D721Med (cell line): ENCODE measurements at regions not wholly inside any gene's neighbourhood (a gene's known extent, or its start where the extent isn't known, plus 50 kb on each side); places are given as distances from the start of the nearest gene placed in this dataset.
"Not testable (repeated sequence)": the region's sequence is repeated elsewhere in the genome, so short reads cannot be mapped to it uniquely, and the experiment has no call there.

Source experiments
- DNase-seq: peaks from one replicate; pipeline ENCODE4 v3.0.0; 2011; ENCODE audit warnings: low spot score; ENCODE audit not compliant: insufficient read length
- FAIRE-seq: peaks from 2 replicates; lab custom pipeline; 2011; peaks lifted over from hg19 to GRCh38; lab: Jason Lieb, UNC
- CTCF ChIP-seq: IDR thresholded peaks from 2 replicates; pipeline ENCODE4 v1.5.1; 2012; ENCODE audit warnings: mild to moderate bottlenecking, control low read depth; ENCODE audit not compliant: insufficient read depth; ENCODE audit errors: missing control alignments

- FAIRE-seq (no peak), DNase-seq (no peak)
- no peak for TF ChIP-seq CTCF
These were observed 865.4 kb upstream of the ARRDC3 start for GRCh38 chr5:92248518-92248917.

GRCh38 chr5:92242170-92242569 lies 859.1 kb upstream of the ARRDC3 start:
- FAIRE-seq (no peak), DNase-seq (no peak)
- no peak for TF ChIP-seq CTCF

- TF ChIP-seq CTCF = no peak
- no peak for FAIRE-seq
- DNase-seq = no peak
These were observed 854.8 kb upstream of the ARRDC3 start for GRCh38 chr5:92237896-92238295.

- peak; percentile 31 for TF ChIP-seq CTCF
- FAIRE-seq = no peak
- no peak for DNase-seq
These were observed 839.3 kb upstream of the ARRDC3 start for GRCh38 chr5:92222449-92222848.

- FAIRE-seq, DNase-seq: not testable (repeated sequence)
These were observed 833.7 kb upstream of the ARRDC3 start for GRCh38 chr5:92216852-92217251.

- DNase-seq = no peak
- no peak for FAIRE-seq
- no peak for TF ChIP-seq CTCF
These were observed 832.0 kb upstream of the ARRDC3 start for GRCh38 chr5:92215116-92215515.

- no peak for TF ChIP-seq CTCF
- no peak for FAIRE-seq
These were observed 825.1 kb upstream of the ARRDC3 start for GRCh38 chr5:92208265-92208664.

GRCh38 chr5:92207151-92207550 lies 824.0 kb upstream of the ARRDC3 start:
- no peak for TF ChIP-seq CTCF
- no peak for DNase-seq
- no peak for FAIRE-seq

More at GRCh38 chr5:92208265-92208664, 825.1 kb upstream of the ARRDC3 start:
- no peak for DNase-seq
